GM12892 (cell line): ENCODE measurements at regions not wholly inside any gene's neighbourhood (a gene's known extent, or its start where the extent isn't known, plus 50 kb on each side); places are given as distances from the start of the nearest gene placed in this dataset.

ENCODE experiments used
- POLR2A ChIP-seq: IDR thresholded peaks from 2 replicates; pipeline ENCODE4 v1.6.1; 2011; ENCODE audit warnings: low read depth, low read length, control low read depth
- POLR2AphosphoS5 ChIP-seq: IDR thresholded peaks from 2 replicates; pipeline ENCODE4 v1.6.1; 2011; ENCODE audit warnings: low read depth, low read length, control low read depth
- TAF1 ChIP-seq: IDR thresholded peaks from 2 replicates; pipeline ENCODE4 v1.6.1; 2011; ENCODE audit warnings: low read depth, mild to moderate bottlenecking, control low read depth, low read length, borderline replicate concordance

GRCh38 chr22:22118987-22119386 lies 125.6 kb upstream of the VPREB1 start:
- TF ChIP-seq TAF1 (no peak), POLR2A (no peak), POLR2AphosphoS5 (no peak)
